ENCODE measurements at regions not wholly inside any gene's neighbourhood (a gene's known extent, or its start where the extent isn't known, plus 50 kb on each side); places are given as distances from the start of the nearest gene placed in this dataset.
A peak's percentile ranks its signal among the peaks of the same experiment; 100 is the strongest.

- DNase-seq: no peak
Observed at GRCh38 chrX:8323356-8323755, 141.3 kb upstream of the VCX3B start.

- no peak for DNase-seq
Observed at GRCh38 chrX:8341814-8342590, 122.6 kb upstream of the VCX3B start.

- DNase-seq: no peak
Observed at GRCh38 chrX:8345473-8345872, 119.2 kb upstream of the VCX3B start.

GRCh38 chrX:8346060-8346459 lies 118.6 kb upstream of the VCX3B start:
- no peak for DNase-seq

- no peak for DNase-seq
Observed at GRCh38 chrX:8346892-8347291, 117.7 kb upstream of the VCX3B start.

GRCh38 chrX:8349816-8350544 lies 114.7 kb upstream of the VCX3B start:
- no peak for DNase-seq

- DNase-seq: no peak
Observed at GRCh38 chrX:8358302-8358701, 106.3 kb upstream of the VCX3B start.

GRCh38 chrX:8364369-8365141 lies 100.1 kb upstream of the VCX3B start:
- DNase-seq: peak; percentile 26

GRCh38 chrX:8366481-8366880 lies 98.1 kb upstream of the VCX3B start:
- peak; percentile 0 for DNase-seq

GRCh38 chrX:8374041-8374825 lies 90.4 kb upstream of the VCX3B start:
- DNase-seq: peak; percentile 13

- peak; percentile 17 for DNase-seq
Observed at GRCh38 chrX:8377041-8377440, 87.6 kb upstream of the VCX3B start.

- no peak for DNase-seq
Observed at GRCh38 chrX:8390771-8391170, 73.9 kb upstream of the VCX3B start.

- DNase-seq: no peak
Observed at GRCh38 chrX:8403988-8404387, 60.6 kb upstream of the VCX3B start.

- DNase-seq: peak; percentile 41
Observed at GRCh38 chrX:8404471-8404870, 60.2 kb upstream of the VCX3B start.

GRCh38 chrX:8404926-8405325 lies 59.7 kb upstream of the VCX3B start:
- DNase-seq: no peak

GRCh38 chrX:8405631-8406030 lies 59.0 kb upstream of the VCX3B start:
- DNase-seq: no peak

GRCh38 chrX:8413279-8413678 lies 51.4 kb upstream of the VCX3B start:
- DNase-seq: peak; percentile 15

Measured in fibroblast of skin of back (primary cell).